Activated CD4-positive, alpha-beta T cell treated with anti-CD3 and anti-CD28 coated beads for 36 hours (primary cell): ENCODE measurements at regions not wholly inside any gene's neighbourhood (a gene's known extent, or its start where the extent isn't known, plus 50 kb on each side); places are given as distances from the start of the nearest gene placed in this dataset.

Source experiments
- ATAC-seq: fragments of 200-7000 bp; cut with Tn5 transposase; one replicate; pipeline ENCODE4 v1.10.0; 2021; ENCODE audit warnings: mild to moderate bottlenecking, moderate library complexity
- CTCF ChIA-PET: fragments of 350-600 bp; sonication (Branson Sonifier 250); formaldehyde crosslinking; loops from one replicate; lab custom pipeline; 2021; ENCODE audit warnings: antibody characterized with exemption; lab: Charles Lee
- POLR2A ChIA-PET: fragments of 350-600 bp; sonication (Branson Sonifier 250); formaldehyde crosslinking; loops from one replicate; lab custom pipeline; 2021; ENCODE audit warnings: antibody characterized with exemption, inconsistent platforms; lab: Charles Lee
- DNase-seq: peaks from one replicate; pipeline ENCODE4 v3.0.0-alpha.2; 2020
- H3K27ac Mint-ChIP-seq: one replicate; pipeline ENCODE4 v1.8.0; 2021; ENCODE audit warnings: mixed read lengths
- H3K27me3 Mint-ChIP-seq: one replicate; pipeline ENCODE4 v1.8.0; 2021; ENCODE audit warnings: mixed read lengths
- H3K36me3 Mint-ChIP-seq: one replicate; pipeline ENCODE4 v1.8.0; 2021; ENCODE audit warnings: low read depth, mixed read lengths
- H3K4me1 Mint-ChIP-seq: one replicate; pipeline ENCODE4 v1.8.0; 2021; ENCODE audit warnings: mixed read lengths
- H3K4me3 Mint-ChIP-seq: one replicate; pipeline ENCODE4 v1.8.0; 2021; ENCODE audit warnings: mild to moderate bottlenecking, moderate library complexity, mixed read lengths
- H3K9me3 Mint-ChIP-seq: one replicate; pipeline ENCODE4 v1.8.0; 2021; ENCODE audit warnings: low read depth, mixed read lengths
- intact Hi-C, 2 experiments: fragments of 100-400 bp; cut with DNase I in 1 of 2; cut with micrococcal nuclease in 1 of 2; formaldehyde crosslinking; loops; one replicate each; pipeline versions ENCODE4 v1.14.2 to v1.15.1; 2022 to 2024; cut with DNase I, micrococcal nuclease

DNA sequence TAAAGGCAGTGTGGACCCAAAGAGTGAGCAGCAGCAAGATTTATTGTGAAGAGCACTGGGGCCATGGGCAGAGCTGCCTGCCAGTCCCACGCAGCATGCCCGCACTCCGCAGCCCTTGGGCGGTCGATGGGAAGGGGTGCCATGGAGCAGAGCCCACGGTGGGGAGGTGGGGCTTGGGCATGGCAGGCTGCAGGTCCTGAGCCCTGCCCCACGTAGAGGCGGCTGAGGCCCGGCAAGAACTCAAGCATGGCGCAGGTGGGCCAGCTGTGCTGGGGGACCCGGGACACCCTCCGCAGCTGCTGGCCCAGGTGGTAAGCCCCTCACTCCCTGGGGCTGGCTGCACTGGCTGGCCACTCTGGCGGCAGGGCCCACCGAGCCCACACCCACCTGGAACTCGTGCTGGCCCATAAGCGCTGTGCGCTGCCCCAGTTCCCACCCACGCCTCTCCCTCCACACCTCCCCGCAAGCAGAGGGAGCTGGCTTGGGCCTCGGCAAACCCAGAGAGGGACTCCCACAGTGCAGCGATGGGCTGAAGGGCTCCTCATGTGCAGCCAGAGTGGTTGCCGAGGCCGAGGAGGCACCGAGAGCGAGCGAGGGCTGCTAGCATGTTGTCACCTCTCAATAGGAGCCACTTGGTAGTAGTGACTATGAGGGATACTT lies 1218.8 kb upstream of the EPHA6 start:
- H3K4me3 Mint-ChIP-seq: no peak overlapping the region
- H3K27ac Mint-ChIP-seq: no peak overlapping the region

DNA sequence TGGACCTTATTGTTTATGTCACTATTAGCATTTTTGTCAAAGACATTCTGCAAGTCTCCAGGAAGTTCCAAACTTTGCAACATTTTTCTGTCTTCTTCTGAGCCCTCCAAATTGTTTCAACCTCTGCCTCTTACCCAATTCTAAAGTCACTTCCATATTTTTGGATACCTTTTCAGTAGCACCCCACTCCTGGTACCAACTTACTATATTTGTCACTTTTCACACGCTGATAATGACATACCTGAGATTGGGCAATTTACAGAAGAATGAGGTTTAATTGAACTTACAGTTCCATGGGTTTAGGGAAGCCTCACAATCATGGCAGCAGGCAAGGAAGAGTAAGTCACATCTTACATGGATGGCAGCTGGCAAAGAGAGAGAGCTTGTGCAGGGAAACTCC lies 1206.5 kb upstream of the EPHA6 start:
- no peaks in the 10 kb centered on the region for H3K4me1 Mint-ChIP-seq
- H3K27ac Mint-ChIP-seq: no peak overlapping the region
- intact Hi-C loops: no loop called here
- H3K9me3 Mint-ChIP-seq: peaks cover 27% of the 10 kb centered on the region
- no peaks in the 10 kb centered on the region for H3K27me3 Mint-ChIP-seq
- POLR2A ChIA-PET: no interaction called here
- CTCF ChIA-PET: no interaction called here
- H3K36me3 Mint-ChIP-seq: no peaks in the 10 kb centered on the region
- H3K4me3 Mint-ChIP-seq: no peak overlapping the region
- DNase-seq: no peak
- no peak for ATAC-seq

More for the DNA sequence above, 1218.8 kb upstream of the EPHA6 start:
- ATAC-seq (no peak), DNase-seq (no peak)
- ChIA-PET POLR2A (no interaction called here), CTCF (no interaction called here)
- Mint-ChIP-seq H3K27me3 (no peaks in the 10 kb centered on the region), H3K36me3 (no peaks in the 10 kb centered on the region), H3K4me1 (no peaks in the 10 kb centered on the region), H3K9me3 (peaks cover 4% of the 10 kb centered on the region)
- intact Hi-C loops: no loop called here

DNA sequence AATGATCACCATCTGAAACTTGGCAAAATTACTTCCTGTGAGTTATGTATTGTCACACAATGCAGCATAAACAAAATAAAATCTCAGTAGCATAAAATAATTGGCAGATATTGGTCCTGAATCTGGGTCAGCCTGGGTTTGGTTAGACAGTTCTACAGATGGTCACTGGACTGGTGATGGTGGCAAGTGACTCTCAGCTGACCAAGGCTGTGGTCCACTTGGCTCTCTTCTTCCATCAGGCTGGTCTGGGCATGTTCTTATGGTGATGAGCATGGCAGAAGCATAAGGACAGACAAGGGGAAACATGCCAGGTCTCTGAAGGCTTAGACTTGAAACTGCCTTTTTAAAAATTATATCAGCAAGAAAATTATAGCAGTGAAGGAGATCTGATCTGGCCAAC lies 1205.0 kb upstream of the EPHA6 start:
- H3K9me3 Mint-ChIP-seq: peaks cover 25% of the 10 kb centered on the region
- H3K4me3 Mint-ChIP-seq: no peak overlapping the region
- no peaks in the 10 kb centered on the region for H3K4me1 Mint-ChIP-seq
- ATAC-seq: no peak
- no peak overlapping the region for H3K27ac Mint-ChIP-seq
- ChIA-PET POLR2A (no interaction called here), CTCF (interaction anchor here (0.8 kb wide), 1 partner anchor 21 kb away, joined by 3 read pairs; no protein-coding TSS in a partner anchor)
- H3K27me3 Mint-ChIP-seq: no peaks in the 10 kb centered on the region
- DNase-seq: no peak
- H3K36me3 Mint-ChIP-seq: no peaks in the 10 kb centered on the region
- intact Hi-C loops: no loop called here

DNA sequence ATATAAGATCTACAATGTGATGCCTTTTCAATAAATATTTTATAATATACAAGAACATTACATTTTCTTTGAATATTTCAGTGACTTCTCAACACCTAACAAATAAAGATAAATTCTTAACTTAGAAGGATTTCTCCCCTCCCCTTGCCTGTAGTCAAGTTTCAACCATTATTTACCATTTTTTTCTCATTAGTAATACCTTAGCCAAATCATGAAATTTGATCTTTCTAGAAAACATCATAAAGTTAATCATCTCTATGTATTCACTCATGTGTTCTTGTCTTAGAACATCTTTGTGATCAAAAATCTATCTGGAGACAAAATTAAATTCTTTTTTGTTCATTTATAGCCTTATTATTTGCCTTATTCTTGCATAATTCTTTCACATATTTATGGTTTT lies 1201.8 kb upstream of the EPHA6 start:
- ChIA-PET CTCF (no interaction called here), POLR2A (no interaction called here)
- no peak overlapping the region for H3K4me3 Mint-ChIP-seq
- peaks cover 15% of the 10 kb centered on the region for H3K9me3 Mint-ChIP-seq
- DNase-seq (no peak), ATAC-seq (no peak)
- H3K27ac Mint-ChIP-seq: no peak overlapping the region
- intact Hi-C loops: no loop called here
- no peaks in the 10 kb centered on the region for H3K27me3 Mint-ChIP-seq
- H3K36me3 Mint-ChIP-seq: no peaks in the 10 kb centered on the region
- H3K4me1 Mint-ChIP-seq: no peaks in the 10 kb centered on the region

DNA sequence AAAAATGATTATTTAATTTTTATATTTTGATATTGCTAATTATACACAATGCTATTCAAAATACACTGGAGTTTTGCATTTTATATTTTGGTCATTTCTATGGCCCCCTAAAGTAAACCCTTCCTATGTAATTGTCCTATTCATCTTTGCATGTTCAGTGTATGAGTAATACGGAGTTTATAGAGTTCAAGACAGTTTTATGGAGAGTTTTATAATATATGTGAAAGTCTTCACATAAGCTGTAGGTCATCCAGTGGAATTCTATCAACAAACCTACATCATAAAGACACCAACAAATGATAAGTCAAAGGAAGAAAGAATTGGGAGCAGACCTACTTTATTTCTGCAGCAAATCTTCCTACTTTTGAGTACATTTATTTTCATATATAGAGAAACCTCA lies 1200.4 kb upstream of the EPHA6 start:
- CTCF ChIA-PET: no interaction called here
- no peak overlapping the region for H3K27ac Mint-ChIP-seq

DNA sequence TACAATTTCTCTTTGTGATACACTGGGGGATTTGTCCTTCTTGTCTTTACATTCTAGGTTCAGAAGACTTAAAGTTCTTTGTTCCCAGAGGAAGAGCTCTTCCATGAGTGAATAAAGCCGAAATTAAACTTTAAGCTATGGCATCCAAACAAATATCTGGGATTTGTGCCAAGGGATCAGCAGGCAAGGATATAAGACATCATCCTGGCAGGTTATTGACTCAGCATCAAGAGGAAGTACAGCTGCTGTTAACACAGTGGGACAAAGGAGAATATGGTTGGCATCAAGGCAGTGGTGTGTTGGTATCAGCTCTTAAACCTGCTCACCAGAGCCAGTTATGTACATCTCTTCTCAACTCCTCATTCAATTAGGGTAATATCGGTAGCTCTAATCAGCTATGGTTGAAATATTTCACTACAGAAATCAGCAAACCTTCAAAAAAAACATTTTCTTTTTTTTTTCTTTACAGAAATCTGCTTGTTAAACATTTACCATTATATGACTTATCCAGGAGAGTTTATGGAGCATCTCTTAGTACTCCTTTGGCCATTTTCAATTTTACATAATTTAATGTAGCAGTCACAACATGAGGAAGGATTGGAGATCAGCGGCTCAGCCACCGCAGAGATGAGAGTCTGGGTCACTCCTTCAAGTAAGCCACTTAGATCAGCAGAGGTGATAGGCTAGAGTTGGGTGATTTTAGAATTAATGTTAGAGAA lies 1198.6 kb upstream of the EPHA6 start:
- Mint-ChIP-seq H3K4me3 (no peak overlapping the region), H3K9me3 (peaks cover 3% of the 10 kb centered on the region), H3K27me3 (no peaks in the 10 kb centered on the region), H3K4me1 (no peaks in the 10 kb centered on the region), H3K36me3 (no peaks in the 10 kb centered on the region), H3K27ac (no peak overlapping the region)
- intact Hi-C loops: no loop called here
- DNase-seq (no peak), ATAC-seq (no peak)
- ChIA-PET POLR2A (no interaction called here), CTCF (interaction anchor here (0.7 kb wide), 1 partner anchor 40 kb away, joined by 3 read pairs; no protein-coding TSS in a partner anchor)

More for the DNA sequence above, 1200.4 kb upstream of the EPHA6 start:
- ATAC-seq (no peak), DNase-seq (no peak)
- Mint-ChIP-seq H3K36me3 (no peaks in the 10 kb centered on the region), H3K27me3 (no peaks in the 10 kb centered on the region), H3K4me3 (no peak overlapping the region), H3K4me1 (no peaks in the 10 kb centered on the region), H3K9me3 (peaks cover 10% of the 10 kb centered on the region)
- intact Hi-C loops: no loop called here
- POLR2A ChIA-PET: no interaction called here

DNA sequence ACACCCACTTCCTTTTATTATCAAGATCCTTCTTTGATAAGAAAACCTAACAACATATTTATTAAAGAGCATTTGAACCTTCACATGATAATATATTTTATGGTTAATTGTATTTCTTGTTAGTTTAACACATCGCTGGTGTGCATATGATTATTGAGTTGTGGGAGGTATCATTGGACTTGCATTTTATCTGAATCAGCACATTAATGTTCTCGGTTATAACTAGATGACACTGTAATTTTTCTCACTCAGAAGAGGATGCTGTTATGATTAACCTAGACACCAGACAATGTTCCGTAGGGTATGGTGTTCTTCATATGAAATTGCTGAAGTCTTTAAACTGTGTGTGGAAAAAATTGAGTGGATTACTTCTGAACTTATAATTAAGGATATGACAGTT lies 1188.3 kb upstream of the EPHA6 start:
- no peak overlapping the region for H3K27ac Mint-ChIP-seq
- POLR2A ChIA-PET: no interaction called here
- CTCF ChIA-PET: no interaction called here
- ATAC-seq: no peak
- intact Hi-C loops: no loop called here
- no peak overlapping the region for H3K4me3 Mint-ChIP-seq
- H3K27me3 Mint-ChIP-seq: no peaks in the 10 kb centered on the region
- H3K9me3 Mint-ChIP-seq: peaks cover 1% of the 10 kb centered on the region
- DNase-seq: no peak
- H3K36me3 Mint-ChIP-seq: no peaks in the 10 kb centered on the region
- no peaks in the 10 kb centered on the region for H3K4me1 Mint-ChIP-seq

DNA sequence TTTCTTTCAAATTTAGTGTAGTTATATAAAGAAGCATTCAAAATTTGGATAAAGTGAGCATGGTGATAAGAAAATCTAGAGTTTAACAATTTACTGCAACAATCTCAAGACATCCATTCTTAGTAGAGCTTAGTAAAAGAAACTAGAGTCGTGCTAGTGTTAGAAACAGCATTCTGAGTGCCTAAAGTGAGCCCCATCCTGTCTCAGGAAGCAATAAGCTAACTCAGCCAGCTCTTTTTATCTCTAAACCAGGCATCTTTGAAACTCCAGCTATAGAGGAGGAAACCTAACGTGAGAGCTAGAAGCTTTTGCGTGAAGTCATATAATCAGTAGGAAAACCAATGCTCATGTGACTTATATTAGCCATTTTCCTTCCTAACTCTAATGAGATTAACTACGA lies 1187.1 kb upstream of the EPHA6 start:
- Mint-ChIP-seq H3K9me3 (peaks cover 1% of the 10 kb centered on the region), H3K4me3 (no peak overlapping the region), H3K36me3 (no peaks in the 10 kb centered on the region), H3K27me3 (no peaks in the 10 kb centered on the region), H3K4me1 (no peaks in the 10 kb centered on the region), H3K27ac (no peak overlapping the region)
- ChIA-PET CTCF (interaction anchor here (0.8 kb wide), 1 partner anchor 319 kb away, joined by 3 read pairs; no protein-coding TSS in a partner anchor), POLR2A (no interaction called here)
- no peak for DNase-seq
- no peak for ATAC-seq
- intact Hi-C loops: no loop called here

DNA sequence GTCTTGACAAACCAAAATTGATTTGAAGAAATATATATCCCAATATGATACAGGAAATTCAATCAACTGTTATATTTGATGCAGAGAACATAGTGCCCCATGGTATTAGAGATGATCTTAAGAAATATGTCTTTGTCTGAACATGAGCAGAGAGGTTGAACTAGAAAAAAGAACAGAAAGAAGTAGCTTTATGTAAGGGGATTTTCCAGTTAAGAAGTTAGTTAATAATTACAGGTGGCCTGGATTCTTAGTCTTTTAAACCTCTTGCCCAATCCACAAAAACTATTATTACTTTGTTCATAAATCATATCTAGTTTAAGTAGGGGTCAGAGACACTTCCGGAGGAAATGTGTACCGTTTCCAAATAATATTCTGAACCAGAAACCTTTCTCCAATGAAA lies 1186.7 kb upstream of the EPHA6 start:
- Mint-ChIP-seq H3K9me3 (peaks cover 1% of the 10 kb centered on the region), H3K27me3 (no peaks in the 10 kb centered on the region), H3K4me3 (no peak overlapping the region), H3K27ac (no peak overlapping the region), H3K36me3 (no peaks in the 10 kb centered on the region), H3K4me1 (no peaks in the 10 kb centered on the region)
- intact Hi-C loops: no loop called here
- POLR2A ChIA-PET: no interaction called here
- ATAC-seq: no peak
- no peak for DNase-seq
- CTCF ChIA-PET: interaction anchor here (0.8 kb wide), 1 partner anchor 319 kb away, joined by 3 read pairs; no protein-coding TSS in a partner anchor

DNA sequence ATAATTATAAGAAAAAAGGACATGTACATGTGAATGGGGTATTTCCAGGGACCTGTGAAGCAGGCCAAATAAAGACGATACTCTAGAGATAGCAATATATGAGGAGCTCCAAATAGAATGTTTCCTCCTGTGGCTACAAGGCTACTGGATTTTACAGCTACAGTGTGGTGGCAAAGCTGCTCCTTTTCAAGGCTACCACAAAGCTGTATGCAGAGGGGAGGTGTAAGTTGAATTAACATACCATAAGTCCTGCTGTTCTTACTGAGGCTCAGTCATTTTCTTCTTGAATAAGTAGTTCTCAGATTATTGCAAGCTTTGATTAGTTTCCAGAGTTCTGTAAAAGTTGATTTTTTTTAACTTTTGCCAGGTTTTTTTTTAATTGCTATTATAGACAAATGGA lies 1184.6 kb upstream of the EPHA6 start:
- ATAC-seq (no peak), DNase-seq (no peak)
- POLR2A ChIA-PET: no interaction called here
- H3K9me3 Mint-ChIP-seq: peaks cover 4% of the 10 kb centered on the region
- CTCF ChIA-PET: interaction anchor here (0.7 kb wide), 1 partner anchor 661 kb away, joined by 3 read pairs; no protein-coding TSS in a partner anchor
- H3K27me3 Mint-ChIP-seq: no peaks in the 10 kb centered on the region
- H3K4me3 Mint-ChIP-seq: no peak overlapping the region
- intact Hi-C loops: no loop called here
- no peak overlapping the region for H3K27ac Mint-ChIP-seq
- no peaks in the 10 kb centered on the region for H3K36me3 Mint-ChIP-seq
- no peaks in the 10 kb centered on the region for H3K4me1 Mint-ChIP-seq

DNA sequence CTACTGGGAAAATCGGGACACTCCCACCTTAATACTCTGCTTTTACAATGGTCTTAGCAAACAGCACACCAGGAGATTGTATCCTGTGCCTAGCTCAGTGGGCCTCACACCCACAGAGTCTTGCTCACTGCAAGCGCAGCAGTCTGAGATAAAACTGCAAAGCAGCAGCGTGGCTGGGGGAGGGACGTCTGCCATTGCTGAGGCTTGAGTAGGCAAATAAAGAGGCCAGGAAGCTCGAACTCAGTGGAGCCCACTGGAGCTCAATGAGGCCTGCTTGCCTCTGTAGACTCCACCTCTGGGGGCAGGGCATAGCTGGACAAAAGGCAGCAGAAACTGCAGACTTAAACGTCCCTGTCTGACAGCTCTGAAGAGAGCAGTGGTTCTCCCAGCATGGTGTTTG lies 1169.1 kb upstream of the EPHA6 start:
- H3K4me1 Mint-ChIP-seq: no peaks in the 10 kb centered on the region
- no peak for DNase-seq
- H3K9me3 Mint-ChIP-seq: peaks cover 18% of the 10 kb centered on the region
- no peak overlapping the region for H3K27ac Mint-ChIP-seq
- no peak for ATAC-seq
- ChIA-PET CTCF (no interaction called here), POLR2A (no interaction called here)
- no peaks in the 10 kb centered on the region for H3K27me3 Mint-ChIP-seq
- intact Hi-C loops: no loop called here
- peaks cover 2% of the 10 kb centered on the region for H3K36me3 Mint-ChIP-seq
- no peak overlapping the region for H3K4me3 Mint-ChIP-seq
